Lung (tissue), 11 donors: ENCODE measurements at regions not wholly inside any gene's neighbourhood (a gene's known extent, or its start where the extent isn't known, plus 50 kb on each side); places are given as distances from the start of the nearest gene placed in this dataset.
"Not testable (repeated sequence)": the region's sequence is repeated elsewhere in the genome, so short reads cannot be mapped to it uniquely, and the experiment has no call there.

ENCODE experiments used
- ATAC-seq: fragments of 200-7000 bp; cut with Tn5 transposase; one replicate; pipeline ENCODE4 v1.9.1; 2020; ENCODE audit warnings: moderate number of reproducible peaks; ENCODE audit not compliant: insufficient read depth, low FRiP score
- DNase-seq, 3 donors: peaks; one replicate each; pipeline ENCODE4 v3.0.0-alpha.2; 2013 to 2017
- H3K27ac ChIP-seq, 2 donors: one replicate each; pipeline ENCODE4 v1.5.1; 2013; ENCODE audit warnings: mild to moderate bottlenecking in 2 of 2, moderate library complexity in 2 of 2, control low read depth in 1 of 2, inconsistent platforms in 1 of 2, low read depth in 1 of 2, low read length in 1 of 2
- H3K27me3 ChIP-seq, 3 donors: one replicate each; pipeline ENCODE4 v1.5.1; 2013; ENCODE audit warnings: low read length in 2 of 3; ENCODE audit not compliant: control insufficient read depth in 3 of 3, insufficient read depth in 3 of 3
- H3K36me3 ChIP-seq, 4 donors: one replicate each; pipeline ENCODE4 v1.5.1; 2013; ENCODE audit warnings: low read length in 4 of 4, mild to moderate bottlenecking in 1 of 4, moderate library complexity in 1 of 4; ENCODE audit not compliant: control insufficient read depth in 4 of 4, insufficient read depth in 4 of 4
- H3K4me1 ChIP-seq, 5 donors: one replicate each; pipeline ENCODE4 v1.5.1; 2013; ENCODE audit warnings: low read length in 5 of 5, mild to moderate bottlenecking in 2 of 5, moderate library complexity in 1 of 5; ENCODE audit not compliant: control insufficient read depth in 5 of 5, insufficient read depth in 5 of 5
- H3K4me3 ChIP-seq: one replicate; pipeline ENCODE4 v1.5.1; 2013; ENCODE audit warnings: mild to moderate bottlenecking, control low read depth, moderate library complexity
- H3K9ac ChIP-seq, 2 donors: one replicate each; pipeline ENCODE4 v1.5.1; 2013; ENCODE audit warnings: low read length in 2 of 2, control low read depth in 1 of 2; ENCODE audit not compliant: insufficient read depth in 1 of 2
- H3K9me3 ChIP-seq, 4 donors: one replicate each; pipeline ENCODE4 v1.5.1; 2013; ENCODE audit warnings: low read length in 3 of 4, mild to moderate bottlenecking in 1 of 4, moderate library complexity in 1 of 4; ENCODE audit not compliant: control insufficient read depth in 4 of 4, insufficient read depth in 3 of 4
- WGBS, 2 donors: extraction: QIAGEN DNeasy Blood & Tissue Kit; methylation state at CpG; one replicate each; pipeline ENCODE4 v1.1.7; 2013; 5-methylcytosine and 5-hydroxymethylcytosine counted together
- TF ChIP-seq, protein P1 (sequence below): IDR thresholded peaks from 2 replicates; pipeline ENCODE4 v1.5.1; 2012; ENCODE audit warnings: mild to moderate bottlenecking; ENCODE audit errors: control extremely low read depth, extremely low read depth
- donor health status: control.
- donor health status: control.
- donor health status: Bipolar disorder and iron deficiency.
- donor health status: healthy.
- donor health status: DM: yes; HTN: yes; CAD: no.

DNA sequence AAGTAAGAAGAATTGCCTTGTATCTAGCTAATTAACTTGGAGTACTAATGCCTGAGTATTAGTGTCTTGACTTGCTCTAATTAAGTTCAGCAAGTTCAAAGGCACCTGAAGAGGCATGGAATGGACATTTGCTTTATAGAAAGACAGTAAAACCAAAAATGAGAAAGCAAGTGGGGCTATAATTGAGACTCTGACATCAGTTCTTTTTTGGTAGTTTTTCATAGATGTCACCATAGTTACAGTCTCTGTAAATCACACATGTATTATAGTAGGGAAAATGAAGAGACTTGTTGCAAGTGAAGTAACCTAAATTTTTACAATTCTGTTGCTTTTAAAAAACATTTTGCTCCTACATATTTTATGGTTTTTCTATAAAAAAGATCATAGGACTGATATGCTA is 178.0 kb downstream of the HIPK3 start:
- no peak overlapping the region for H3K27ac ChIP-seq
- H3K4me3 ChIP-seq, result no peak overlapping the region
- ATAC-seq (no peak), DNase-seq (no peak)
- H3K9me3 ChIP-seq, result peaks cover 0 to 4% (median 0%) of the 10 kb centered on the region in 4 donors
- no peaks in the 10 kb centered on the region for H3K36me3 ChIP-seq
- TF ChIP-seq, protein P1, sequence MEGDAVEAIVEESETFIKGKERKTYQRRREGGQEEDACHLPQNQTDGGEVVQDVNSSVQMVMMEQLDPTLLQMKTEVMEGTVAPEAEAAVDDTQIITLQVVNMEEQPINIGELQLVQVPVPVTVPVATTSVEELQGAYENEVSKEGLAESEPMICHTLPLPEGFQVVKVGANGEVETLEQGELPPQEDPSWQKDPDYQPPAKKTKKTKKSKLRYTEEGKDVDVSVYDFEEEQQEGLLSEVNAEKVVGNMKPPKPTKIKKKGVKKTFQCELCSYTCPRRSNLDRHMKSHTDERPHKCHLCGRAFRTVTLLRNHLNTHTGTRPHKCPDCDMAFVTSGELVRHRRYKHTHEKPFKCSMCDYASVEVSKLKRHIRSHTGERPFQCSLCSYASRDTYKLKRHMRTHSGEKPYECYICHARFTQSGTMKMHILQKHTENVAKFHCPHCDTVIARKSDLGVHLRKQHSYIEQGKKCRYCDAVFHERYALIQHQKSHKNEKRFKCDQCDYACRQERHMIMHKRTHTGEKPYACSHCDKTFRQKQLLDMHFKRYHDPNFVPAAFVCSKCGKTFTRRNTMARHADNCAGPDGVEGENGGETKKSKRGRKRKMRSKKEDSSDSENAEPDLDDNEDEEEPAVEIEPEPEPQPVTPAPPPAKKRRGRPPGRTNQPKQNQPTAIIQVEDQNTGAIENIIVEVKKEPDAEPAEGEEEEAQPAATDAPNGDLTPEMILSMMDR, result no peak
- no peaks in the 10 kb centered on the region for H3K27me3 ChIP-seq
- no peak overlapping the region for H3K9ac ChIP-seq
- no peaks in the 10 kb centered on the region for H3K4me1 ChIP-seq

DNA sequence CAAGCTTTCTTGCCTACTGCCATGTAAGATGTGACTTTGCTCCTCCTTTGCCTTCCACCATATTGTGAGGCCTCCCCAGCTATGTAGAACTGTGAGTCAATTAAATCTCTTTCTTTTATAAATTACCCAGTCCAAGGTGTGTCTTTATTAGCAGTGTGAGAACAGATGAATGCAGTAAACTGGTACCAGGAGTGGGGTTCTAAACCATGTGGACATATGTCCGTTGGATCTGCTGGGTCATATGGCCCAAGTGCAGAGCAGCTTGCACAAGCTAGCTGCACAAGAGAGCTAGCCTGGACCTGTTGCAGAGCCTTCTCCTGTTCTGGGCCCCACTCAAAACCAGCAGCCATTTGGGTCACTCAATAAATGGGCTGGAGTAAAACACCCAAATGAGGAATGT is 177.1 kb downstream of the HIPK3 start:
- DNase-seq (no peak), ATAC-seq (no peak)
- WGBS, 2 donors, result 92 to 97% methylated on average over 1 of the region's 1 CpG
- Histone ChIP-seq H3K4me1 (no peaks in the 10 kb centered on the region), H3K9ac (no peak overlapping the region), H3K27ac (no peak overlapping the region), H3K27me3 (no peaks in the 10 kb centered on the region), H3K4me3 (no peak overlapping the region), H3K36me3 (no peaks in the 10 kb centered on the region), H3K9me3 (peaks cover 0 to 4% (median 0%) of the 10 kb centered on the region in 4 donors)
- TF ChIP-seq, protein P1, result no peak

DNA sequence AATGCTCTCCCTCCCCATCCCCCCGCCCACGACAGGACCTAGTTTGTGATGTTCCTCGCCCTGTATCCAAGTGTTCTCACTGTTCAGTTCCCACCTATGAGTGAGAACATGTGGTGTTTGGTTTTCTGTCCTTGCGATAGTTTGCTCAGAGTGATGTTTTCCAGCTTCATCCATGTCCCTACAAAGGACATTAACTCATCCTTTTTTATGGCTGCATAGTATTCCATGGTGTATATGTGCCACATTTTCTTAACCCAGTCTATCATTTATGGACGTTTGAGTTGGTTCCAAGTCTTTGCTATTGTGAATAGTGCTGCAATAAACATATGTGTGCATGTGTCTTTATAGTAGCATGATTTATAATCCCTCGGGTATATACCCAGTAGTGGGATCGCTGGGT is 171.3 kb downstream of the HIPK3 start:
- not testable (repeated sequence) for H3K36me3 ChIP-seq, H3K9me3 ChIP-seq, H3K27ac ChIP-seq, H3K4me3 ChIP-seq, H3K27me3 ChIP-seq, H3K9ac ChIP-seq, H3K4me1 ChIP-seq, DNase-seq, ATAC-seq
- WGBS, 2 donors, result 72 to 93% methylated on average over 7 of the region's 7 CpGs

DNA sequence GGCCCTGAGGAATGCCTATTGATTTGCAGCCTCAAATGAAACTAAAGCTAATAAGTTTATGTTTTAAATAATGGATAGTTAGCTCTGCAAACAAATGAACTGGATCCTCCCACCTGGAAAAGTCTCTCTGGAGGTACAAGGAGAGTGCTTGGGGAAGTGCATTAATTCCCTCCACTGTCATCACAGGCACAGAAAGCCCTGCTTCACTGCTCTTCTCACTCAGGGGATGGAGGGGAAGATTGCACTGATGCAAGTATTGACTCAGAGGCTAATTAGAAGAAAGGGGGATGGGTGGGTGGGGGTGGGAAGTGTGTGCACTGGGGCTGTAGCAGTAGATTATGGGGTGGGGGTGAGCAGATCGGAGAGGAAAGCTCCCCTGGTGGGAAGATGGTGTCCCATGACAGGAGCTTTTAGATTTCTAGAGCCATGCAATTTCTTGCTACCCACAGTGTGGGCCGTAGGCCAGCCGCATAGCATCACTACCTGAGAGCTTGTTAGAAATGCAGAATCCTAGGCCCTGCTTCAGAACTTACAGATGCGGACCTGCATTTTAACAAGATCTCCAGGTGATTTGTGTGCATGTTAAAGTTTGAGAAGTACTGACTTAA is 163.9 kb downstream of the HIPK3 start:
- 93% methylated on average over 4 of the region's 4 CpGs for WGBS, 2 donors
- Histone ChIP-seq H3K9me3 (peaks cover 0 to 4% (median 0%) of the 10 kb centered on the region in 4 donors), H3K27me3 (peaks cover 0 to 8% (median 0%) of the 10 kb centered on the region in 3 donors), H3K27ac (no peak overlapping the region), H3K4me3 (no peak overlapping the region), H3K36me3 (no peaks in the 10 kb centered on the region), H3K4me1 (no peaks in the 10 kb centered on the region), H3K9ac (no peak overlapping the region)
- TF ChIP-seq, protein P1, result no peak
- DNase-seq (no peak), ATAC-seq (no peak)
